Uterus (tissue), 3 donors: ENCODE measurements at regions not wholly inside any gene's neighbourhood (a gene's known extent, or its start where the extent isn't known, plus 50 kb on each side); places are given as distances from the start of the nearest gene placed in this dataset.

Experiments used
- DNase-seq, 2 donors: peaks; one replicate each; pipeline ENCODE4 v3.0.0-alpha.2; 2019 to 2020
- H3K27ac ChIP-seq, 2 donors: fragments of 200-600 bp; sonication (generic); 1 replicate in 1 of 2; 2 replicates in 1 of 2; pipeline ENCODE4 v1.5.1; 2016 to 2018
- H3K27me3 ChIP-seq, 2 donors: fragments of 200-600 bp; sonication (generic); one replicate each; pipeline ENCODE4 v1.5.1; 2018 to 2019; ENCODE audit warnings: control low read depth in 1 of 2
- H3K36me3 ChIP-seq, 2 donors: fragments of 200-600 bp; sonication (generic); one replicate each; pipeline ENCODE4 v1.5.1; 2019; ENCODE audit warnings: control low read depth in 1 of 2
- H3K4me1 ChIP-seq, 2 donors: fragments of 200-600 bp; sonication (generic); one replicate each; pipeline ENCODE4 v1.5.1; 2018 to 2019; ENCODE audit warnings: control low read depth in 1 of 2
- H3K4me3 ChIP-seq, 2 donors: fragments of 200-600 bp; sonication (generic); 1 replicate in 1 of 2; 2 replicates in 1 of 2; pipeline ENCODE4 v1.5.1; 2018 to 2019; ENCODE audit warnings: mild to moderate bottlenecking in 1 of 2
- H3K9me3 ChIP-seq, 2 donors: fragments of 200-600 bp; sonication (generic); one replicate each; pipeline ENCODE4 v1.5.1; 2019; ENCODE audit warnings: control low read depth in 1 of 2
- POLR2A ChIP-seq, 2 donors: fragments of 450-650 bp; IDR thresholded peaks; one replicate each; pipeline ENCODE4 v1.6.1; 2016; ENCODE audit warnings: antibody characterized with exemption in 2 of 2, mild to moderate bottlenecking in 1 of 2, moderate library complexity in 1 of 2
- intact Hi-C: fragments of 100-400 bp; cut with DNase I; formaldehyde crosslinking; loops from one replicate; pipeline ENCODE4 v1.15.1; 2023; ENCODE audit warnings: low total_unique reads
- TF ChIP-seq, protein P1 (sequence below), 4 experiments: fragments of 200-600 bp in 2 of 4; fragments of 450-650 bp in 2 of 4; sonication (generic) in 2 of 4; IDR thresholded peaks; one replicate each; pipeline ENCODE4 v1.5.1; 2016 to 2019; ENCODE audit warnings: antibody characterized with exemption in 4 of 4, mild to moderate bottlenecking in 2 of 4, moderate library complexity in 1 of 4
- donor health status: DM: yes; HTN: yes; CAD: no.

DNA sequence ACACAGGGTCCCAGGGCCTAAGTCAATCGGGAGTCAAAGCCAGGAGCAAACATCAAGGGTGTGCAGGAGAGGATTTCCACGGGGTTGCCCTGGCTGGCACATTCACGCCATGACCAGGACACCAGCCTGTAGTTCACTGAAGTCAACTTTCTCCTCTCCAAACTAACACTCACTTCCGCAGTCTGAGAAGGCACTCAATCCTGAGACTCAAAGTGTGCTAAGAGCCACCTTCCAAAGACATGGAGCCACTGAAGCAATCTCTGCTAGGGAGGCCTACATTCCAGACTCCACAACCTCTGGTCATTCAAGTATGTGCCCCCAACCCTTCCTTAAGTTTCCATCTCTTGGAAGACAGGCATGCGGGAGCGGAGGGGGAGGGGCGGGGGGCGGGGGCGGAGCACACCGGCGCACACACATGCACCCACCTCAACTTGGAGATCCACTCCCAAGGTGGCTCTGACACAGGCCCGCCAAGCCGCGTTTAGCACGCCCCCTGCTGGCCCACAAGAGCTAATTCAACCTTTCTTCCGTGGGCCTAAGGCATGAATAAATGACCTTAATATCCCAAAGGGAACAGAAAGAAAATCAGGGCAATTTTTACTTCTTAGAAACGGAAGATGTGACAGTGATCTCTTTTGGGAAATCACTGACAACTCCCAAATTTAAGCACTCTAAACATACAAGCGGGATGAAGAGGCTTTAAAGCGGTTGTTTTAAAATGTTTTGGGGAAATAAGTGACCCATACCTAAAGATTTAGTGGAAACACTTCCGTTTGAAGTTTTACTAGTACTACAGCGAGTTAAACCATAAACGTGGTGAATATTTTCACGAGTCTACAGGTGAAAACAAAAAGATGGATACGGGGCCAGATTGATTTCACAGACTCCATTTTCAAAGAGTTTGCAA is 162.5 kb upstream of the CHRNA7 start:
- H3K27ac ChIP-seq = no peak overlapping the region
- H3K4me1 ChIP-seq = no peaks in the 10 kb centered on the region
- H3K27me3 ChIP-seq = no peaks in the 10 kb centered on the region
- TF ChIP-seq, protein P1, sequence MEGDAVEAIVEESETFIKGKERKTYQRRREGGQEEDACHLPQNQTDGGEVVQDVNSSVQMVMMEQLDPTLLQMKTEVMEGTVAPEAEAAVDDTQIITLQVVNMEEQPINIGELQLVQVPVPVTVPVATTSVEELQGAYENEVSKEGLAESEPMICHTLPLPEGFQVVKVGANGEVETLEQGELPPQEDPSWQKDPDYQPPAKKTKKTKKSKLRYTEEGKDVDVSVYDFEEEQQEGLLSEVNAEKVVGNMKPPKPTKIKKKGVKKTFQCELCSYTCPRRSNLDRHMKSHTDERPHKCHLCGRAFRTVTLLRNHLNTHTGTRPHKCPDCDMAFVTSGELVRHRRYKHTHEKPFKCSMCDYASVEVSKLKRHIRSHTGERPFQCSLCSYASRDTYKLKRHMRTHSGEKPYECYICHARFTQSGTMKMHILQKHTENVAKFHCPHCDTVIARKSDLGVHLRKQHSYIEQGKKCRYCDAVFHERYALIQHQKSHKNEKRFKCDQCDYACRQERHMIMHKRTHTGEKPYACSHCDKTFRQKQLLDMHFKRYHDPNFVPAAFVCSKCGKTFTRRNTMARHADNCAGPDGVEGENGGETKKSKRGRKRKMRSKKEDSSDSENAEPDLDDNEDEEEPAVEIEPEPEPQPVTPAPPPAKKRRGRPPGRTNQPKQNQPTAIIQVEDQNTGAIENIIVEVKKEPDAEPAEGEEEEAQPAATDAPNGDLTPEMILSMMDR (IDR thresholded peaks at IDR 0.05) = peak; percentile 50 to 62 (median 62)
- TF ChIP-seq POLR2A (IDR thresholded peaks at IDR 0.05) = no peak
- no peaks in the 10 kb centered on the region for H3K36me3 ChIP-seq
- no peak overlapping the region for H3K4me3 ChIP-seq
- intact Hi-C loops = no loop called here
- DNase-seq = peak; percentile 16 to 27
- no peaks in the 10 kb centered on the region for H3K9me3 ChIP-seq

DNA sequence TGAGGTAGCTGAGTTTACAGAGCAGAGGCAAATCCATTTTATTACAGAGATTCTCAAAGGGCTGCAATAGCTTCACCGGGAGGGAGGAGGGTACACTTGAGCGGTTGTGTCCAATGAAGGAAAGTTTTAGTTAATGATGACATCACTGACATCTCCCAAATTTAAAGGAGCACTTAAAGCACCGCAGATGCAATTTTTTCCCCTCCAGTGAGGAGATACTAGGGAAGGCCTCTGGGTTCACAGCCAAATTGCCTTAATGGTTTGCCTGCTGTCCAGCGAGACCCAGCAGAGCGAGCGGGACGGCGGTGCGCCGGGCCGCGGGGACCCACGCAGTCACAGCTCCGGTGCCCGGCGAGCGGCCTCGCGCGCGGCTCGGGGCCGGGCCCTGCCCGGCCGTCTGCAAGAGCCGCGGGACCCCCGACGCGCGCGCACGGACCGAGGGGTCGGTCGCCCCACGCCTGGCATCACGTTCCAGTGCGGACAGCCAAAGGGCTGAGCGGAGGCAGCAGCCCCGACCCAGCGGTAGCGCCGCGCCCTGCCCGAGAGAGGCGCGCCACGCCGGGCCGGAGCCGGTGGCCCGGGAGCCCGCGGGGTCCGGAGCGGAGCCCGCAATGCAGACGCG is 160.5 kb upstream of the CHRNA7 start:
- H3K27me3 ChIP-seq = no peaks in the 10 kb centered on the region
- H3K36me3 ChIP-seq = no peaks in the 10 kb centered on the region
- H3K27ac ChIP-seq = peak overlapping the region in 1 of 2 donors; percentile 82
- peak overlapping the region; percentile 39 to 64 for H3K4me3 ChIP-seq
- TF ChIP-seq, protein P1 (IDR thresholded peaks at IDR 0.05) = no peak
- no peak for TF ChIP-seq POLR2A (IDR thresholded peaks at IDR 0.05)
- intact Hi-C loops = no loop called here
- no peaks in the 10 kb centered on the region for H3K9me3 ChIP-seq
- peak in 1 of 2 donors; percentile 12 for DNase-seq
- no peaks in the 10 kb centered on the region for H3K4me1 ChIP-seq

DNA sequence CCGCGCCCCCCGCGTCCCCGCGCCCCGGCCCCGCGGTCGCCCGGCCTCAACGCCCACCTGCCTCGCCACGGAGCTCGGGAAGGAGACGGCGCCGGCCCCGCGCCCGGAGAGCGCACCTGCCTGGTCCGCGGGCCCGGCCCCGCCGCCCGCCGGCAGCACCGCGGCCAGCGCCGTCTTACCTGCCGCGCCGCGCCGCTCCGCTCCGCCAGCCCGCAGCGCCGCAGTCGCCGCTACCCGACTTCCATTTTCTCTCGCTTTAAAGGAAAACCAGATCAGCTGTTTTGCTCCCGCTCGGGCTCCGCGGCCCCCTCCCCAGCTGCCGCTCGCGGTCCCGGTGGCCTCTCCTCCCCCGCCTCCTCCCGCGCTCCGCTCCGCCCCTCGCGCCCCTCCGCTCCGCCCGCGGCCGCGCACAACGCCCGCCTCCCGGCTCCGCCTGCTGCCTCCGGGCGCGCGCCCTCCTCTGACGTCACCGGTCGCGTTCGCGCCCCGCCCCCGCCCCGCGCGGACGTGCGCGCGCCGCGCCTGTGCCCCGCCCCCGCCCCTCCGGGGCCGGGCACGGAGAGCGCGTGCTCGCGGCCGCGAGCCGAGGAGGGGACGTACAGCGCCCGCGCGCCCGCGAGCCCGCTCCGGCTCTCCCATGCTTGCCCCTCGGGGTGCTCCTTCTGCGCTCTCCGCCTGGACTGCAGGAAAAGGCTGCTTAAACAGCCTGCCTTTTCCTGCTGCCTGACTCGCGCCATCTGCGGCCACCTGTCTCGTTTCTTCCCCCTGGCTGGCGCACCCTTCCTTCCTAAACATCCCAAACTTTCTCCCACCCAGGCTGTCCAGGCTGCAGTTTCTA is 159.8 kb upstream of the CHRNA7 start, which contains the start of gene OTUD7A:
Gene OTUD7A, minus strand, starts transcription at position 346 of the 838 bp plus-strand sequence.
- no peaks in the 10 kb centered on the region for H3K4me1 ChIP-seq
- no peaks in the 10 kb centered on the region for H3K27me3 ChIP-seq
- intact Hi-C loops = no loop called here
- DNase-seq = peak; percentile 75 to 76
- peak in 1 of 2 donors; percentile 51 for TF ChIP-seq POLR2A (IDR thresholded peaks at IDR 0.05)
- TF ChIP-seq, protein P1 (IDR thresholded peaks at IDR 0.05) = peak in 1 of 4 experiments; percentile 10
- H3K36me3 ChIP-seq = no peaks in the 10 kb centered on the region
- H3K27ac ChIP-seq = peak within 1 kb of the TSS; percentile 82 to 83
- peak within 1 kb of the TSS; percentile 39 to 64 for H3K4me3 ChIP-seq
- H3K9me3 ChIP-seq = no peaks in the 10 kb centered on the region

DNA sequence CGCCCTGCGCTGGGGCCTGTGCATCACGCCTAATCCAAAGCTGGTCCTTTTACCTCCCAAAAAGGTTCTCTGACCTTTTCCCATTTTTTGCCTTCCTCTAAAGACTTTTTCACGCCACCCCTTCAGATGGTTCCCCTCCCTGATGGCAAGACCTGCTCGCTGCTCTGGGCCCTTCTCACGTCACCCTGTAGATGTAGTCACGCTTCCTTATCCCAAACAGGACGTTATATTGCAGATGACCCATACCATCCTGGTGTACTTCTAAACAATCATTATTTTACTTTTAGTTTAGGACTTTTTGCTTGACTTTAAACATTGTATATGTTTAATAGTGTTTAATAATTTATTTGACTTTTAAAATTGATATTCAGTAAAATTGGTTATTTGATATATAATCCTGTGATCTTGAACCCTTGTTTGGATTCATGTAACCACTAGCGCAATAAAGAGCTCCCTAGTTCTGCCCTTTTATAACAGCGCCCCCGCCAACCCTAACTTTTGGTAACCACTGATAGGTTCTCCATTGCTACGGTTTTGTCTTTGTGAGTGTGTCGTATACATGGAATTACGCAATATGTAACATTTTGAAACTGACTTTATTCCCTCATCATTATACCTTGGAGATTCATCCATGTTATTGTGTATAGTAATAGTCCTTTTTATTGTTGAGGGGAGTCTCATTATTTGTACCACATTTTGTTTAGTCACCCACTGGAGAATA is 159.0 kb upstream of the CHRNA7 start:
- Histone ChIP-seq H3K9me3 (no peaks in the 10 kb centered on the region), H3K4me1 (no peaks in the 10 kb centered on the region), H3K36me3 (no peaks in the 10 kb centered on the region), H3K27me3 (no peaks in the 10 kb centered on the region), H3K27ac (peak overlapping the region; percentile 74 to 78), H3K4me3 (peak overlapping the region; percentile 37 to 49)
- intact Hi-C loops = no loop called here
- DNase-seq = no peak
- no peak for TF ChIP-seq POLR2A (IDR thresholded peaks at IDR 0.05)
- TF ChIP-seq, protein P1 (IDR thresholded peaks at IDR 0.05) = no peak
